HG03378 (cell line): ENCODE measurements at regions not wholly inside any gene's neighbourhood (a gene's known extent, or its start where the extent isn't known, plus 50 kb on each side); places are given as distances from the start of the nearest gene placed in this dataset.
"Not testable (repeated sequence)": the region's sequence is repeated elsewhere in the genome, so short reads cannot be mapped to it uniquely, and the experiment has no call there.

Experiments used
- ATAC-seq: cut with Tn5 transposase; IDR thresholded peaks from one replicate; pipeline ENCODE4 v1.9.1; 2021; ENCODE audit warnings: mild to moderate bottlenecking, moderate library complexity; ENCODE audit not compliant: unreplicated experiment

GRCh38 chr20:47440857-47441773 lies 60.6 kb upstream of the NCOA3 start:
- ATAC-seq, result no peak

DNA sequence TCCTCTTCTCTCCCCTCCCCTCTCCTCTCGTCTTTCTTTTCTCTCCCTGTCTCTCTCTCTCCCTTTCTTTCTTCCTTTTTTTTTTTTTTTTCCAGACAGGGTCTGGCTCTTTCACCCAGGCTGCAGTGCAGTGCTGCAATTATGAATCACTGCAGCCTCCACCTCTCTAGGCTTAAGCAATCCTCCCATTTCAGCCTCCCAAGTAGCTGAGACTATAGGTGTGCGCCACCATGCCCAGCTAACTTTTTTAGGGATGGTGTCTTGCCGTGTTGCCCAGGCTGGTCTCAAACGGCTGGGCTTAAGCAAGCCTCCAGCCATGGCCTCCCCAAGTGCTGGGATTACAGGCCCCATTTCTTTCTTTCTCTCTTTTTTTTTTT lies 59.9 kb upstream of the NCOA3 start:
- no peak for ATAC-seq

- not testable (repeated sequence) for ATAC-seq
Measured at GRCh38 chr20:47443060-47443459, 58.6 kb upstream of the NCOA3 start.

DNA sequence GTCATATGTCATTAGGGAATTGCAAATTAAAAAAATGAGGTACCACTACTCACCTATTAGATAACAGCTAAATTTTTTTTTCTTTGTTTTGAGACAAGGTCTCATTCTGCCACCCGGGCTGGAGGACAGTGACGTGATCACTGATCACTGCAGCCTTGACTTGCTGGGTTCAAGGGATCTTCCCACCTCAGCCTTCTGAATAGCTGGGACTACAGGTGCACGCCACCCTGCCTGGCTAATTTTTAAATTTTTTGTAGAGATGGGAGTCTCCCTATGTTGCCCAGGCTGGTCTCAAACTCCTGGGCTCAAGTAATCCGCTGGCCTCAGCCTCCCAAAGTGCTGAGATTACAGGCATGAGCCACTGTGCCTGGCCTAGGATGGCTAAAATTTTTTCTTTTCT lies 57.1 kb upstream of the NCOA3 start:
- ATAC-seq, result no peak

GRCh38 chr20:47445291-47445690 lies 56.4 kb upstream of the NCOA3 start:
- ATAC-seq, result no peak

- ATAC-seq, result not testable (repeated sequence)
Measured at GRCh38 chr20:47447350-47448296, 54.1 kb upstream of the NCOA3 start.

DNA sequence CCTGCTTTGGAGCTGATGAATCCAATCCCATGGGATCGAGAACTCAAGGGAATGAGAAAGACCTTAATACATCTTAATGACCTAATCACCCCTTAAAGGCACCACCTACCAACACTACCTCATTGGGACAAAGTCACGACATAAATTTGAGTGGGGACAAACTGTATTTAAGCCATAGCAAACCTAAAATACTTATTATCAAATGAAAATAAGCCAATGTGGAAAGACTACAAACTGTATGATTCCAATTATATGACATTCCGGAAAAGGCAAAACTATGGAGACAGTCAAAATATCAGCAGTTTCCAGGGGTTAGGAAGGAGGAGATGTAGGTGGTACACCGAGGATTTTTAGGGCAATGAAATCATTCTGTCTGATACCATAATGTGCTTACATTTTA lies 53.3 kb upstream of the NCOA3 start:
- ATAC-seq, result no peak

GRCh38 chr20:47451602-47451904 lies 50.1 kb upstream of the NCOA3 start:
- no peak for ATAC-seq
